ENCODE measurements at regions not wholly inside any gene's neighbourhood (a gene's known extent, or its start where the extent isn't known, plus 50 kb on each side); places are given as distances from the start of the nearest gene placed in this dataset.

DNA sequence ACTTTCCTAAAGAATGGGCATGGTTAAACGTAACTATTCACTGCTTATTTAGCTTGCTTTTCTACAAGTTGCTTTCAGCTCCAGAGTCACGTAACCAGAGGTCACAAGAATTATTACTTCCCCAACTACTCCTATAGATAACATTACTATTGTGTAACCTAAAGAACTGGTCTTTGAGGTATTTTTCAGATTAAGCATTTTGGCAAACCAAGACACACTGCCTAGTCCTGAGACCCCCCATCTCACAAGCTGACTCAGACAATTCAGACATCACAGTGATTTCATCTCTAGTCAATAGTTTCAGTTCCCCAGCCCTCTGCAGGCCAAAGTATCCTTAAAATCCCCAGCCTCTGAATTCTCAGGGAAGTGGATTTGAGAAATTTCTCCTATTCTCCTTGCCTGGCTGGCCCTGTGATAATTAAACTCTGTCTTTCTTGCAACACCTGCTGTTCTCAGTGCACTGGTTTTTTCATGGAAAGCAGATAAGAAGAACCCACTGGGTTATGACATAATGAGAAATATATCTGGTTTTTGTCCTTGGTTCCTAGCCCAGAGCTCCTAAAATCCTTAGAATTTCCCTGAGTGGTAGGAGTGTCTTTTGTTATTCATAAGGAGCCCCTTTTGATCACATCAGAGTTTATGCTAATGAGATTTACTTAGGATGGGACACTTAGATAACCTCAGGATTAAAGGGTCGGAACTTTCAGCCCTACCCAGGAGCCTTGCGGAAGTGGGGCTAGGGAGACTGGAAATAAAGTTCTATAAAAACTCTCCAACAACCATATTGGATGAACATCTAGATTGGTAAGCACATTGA is 1310.8 kb upstream of the CHAC2 start:
- no peak for TF ChIP-seq CTCF (IDR thresholded peaks at IDR 0.05)
- DNase-seq (ENCODE audit: low spot score) = no peak

GRCh38 chr2:52454962-52455361 is 1312.6 kb upstream of the CHAC2 start:
- H3K4me3 ChIP-seq = no peak overlapping the region
- no peak for TF ChIP-seq CTCF (IDR thresholded peaks at IDR 0.05)
- DNase-seq (ENCODE audit: low spot score) = no peak
- no peak overlapping the region for H3K27ac ChIP-seq

More for the DNA sequence above, 1310.8 kb upstream of the CHAC2 start:
- Histone ChIP-seq H3K27ac (no peak overlapping the region), H3K4me3 (no peak overlapping the region)

GRCh38 chr2:52452201-52452600 is 1315.4 kb upstream of the CHAC2 start:
- Histone ChIP-seq H3K27ac (no peak overlapping the region), H3K4me3 (no peak overlapping the region)
- TF ChIP-seq CTCF (IDR thresholded peaks at IDR 0.05) = no peak
- no peak for DNase-seq (ENCODE audit: low spot score)

GRCh38 chr2:52445686-52446085 is 1321.9 kb upstream of the CHAC2 start:
- no peak overlapping the region for H3K4me3 ChIP-seq

DNA sequence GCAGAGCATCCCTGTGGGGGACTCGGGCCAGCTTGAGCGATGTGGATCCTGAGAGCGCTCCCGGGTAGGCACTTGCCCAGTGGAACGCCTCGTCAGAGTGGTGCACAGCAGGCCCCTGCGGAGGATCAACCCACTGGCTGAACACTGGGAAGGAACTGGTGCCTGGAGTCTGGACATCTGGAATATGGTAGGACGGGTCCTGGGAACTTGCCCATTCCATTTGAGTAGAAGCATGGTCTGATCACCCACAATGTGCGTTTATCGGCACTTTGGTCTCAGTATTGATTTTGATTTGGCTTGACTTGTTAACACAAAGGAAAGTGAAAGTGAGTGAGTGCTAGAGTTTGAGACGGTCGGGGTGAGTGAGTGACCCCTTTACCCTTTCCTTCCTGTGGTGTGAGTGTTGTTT is 1336.2 kb upstream of the CHAC2 start:
- no peak for TF ChIP-seq CTCF (IDR thresholded peaks at IDR 0.05)
- H3K4me3 ChIP-seq = no peak overlapping the region
- DNase-seq (ENCODE audit: low spot score) = no peak
- H3K27ac ChIP-seq = no peak overlapping the region

More at GRCh38 chr2:52445686-52446085, 1321.9 kb upstream of the CHAC2 start:
- no peak for DNase-seq (ENCODE audit: low spot score)
- no peak overlapping the region for H3K27ac ChIP-seq
- TF ChIP-seq CTCF (IDR thresholded peaks at IDR 0.05) = no peak

GRCh38 chr2:52429740-52430139 is 1337.9 kb upstream of the CHAC2 start:
- TF ChIP-seq CTCF (IDR thresholded peaks at IDR 0.05) = no peak
- no peak for DNase-seq (ENCODE audit: low spot score)
- Histone ChIP-seq H3K27ac (no peak overlapping the region), H3K4me3 (no peak overlapping the region)

- TF ChIP-seq CTCF (IDR thresholded peaks at IDR 0.05) = no peak
- no peak overlapping the region for H3K27ac ChIP-seq
- DNase-seq (ENCODE audit: low spot score) = no peak
- no peak overlapping the region for H3K4me3 ChIP-seq
These were observed 1338.4 kb upstream of the CHAC2 start for GRCh38 chr2:52429171-52429570.
